SIG-M5 (cell line): ENCODE measurements at regions not wholly inside any gene's neighbourhood (a gene's known extent, or its start where the extent isn't known, plus 50 kb on each side); places are given as distances from the start of the nearest gene placed in this dataset.
"Not testable (repeated sequence)": the region's sequence is repeated elsewhere in the genome, so short reads cannot be mapped to it uniquely, and the experiment has no call there.

ENCODE experiments used
- DNase-seq: peaks from one replicate; lab custom pipeline; 2025; lab: John Stamatoyannopoulos, UW

DNA sequence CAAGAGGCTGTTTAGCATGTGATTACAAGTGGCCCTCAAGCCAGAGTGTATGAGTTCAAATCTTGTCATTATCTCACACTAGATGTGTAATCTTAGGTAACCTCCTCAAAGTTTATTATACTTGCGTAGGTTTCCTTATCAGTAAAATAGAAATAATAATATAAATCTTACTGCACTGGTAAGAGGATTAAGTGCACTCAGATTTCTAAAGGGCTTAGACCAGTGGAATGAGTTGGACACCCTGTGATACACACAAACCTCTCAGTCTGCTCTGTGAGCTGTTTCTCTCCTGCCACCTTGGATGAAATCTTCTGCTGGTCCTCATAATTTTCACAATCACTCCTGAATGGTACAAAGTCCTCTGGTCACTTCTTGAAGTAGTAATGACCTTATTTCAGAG lies 145.4 kb upstream of the ZNF516 start:
- no peak for DNase-seq

DNA sequence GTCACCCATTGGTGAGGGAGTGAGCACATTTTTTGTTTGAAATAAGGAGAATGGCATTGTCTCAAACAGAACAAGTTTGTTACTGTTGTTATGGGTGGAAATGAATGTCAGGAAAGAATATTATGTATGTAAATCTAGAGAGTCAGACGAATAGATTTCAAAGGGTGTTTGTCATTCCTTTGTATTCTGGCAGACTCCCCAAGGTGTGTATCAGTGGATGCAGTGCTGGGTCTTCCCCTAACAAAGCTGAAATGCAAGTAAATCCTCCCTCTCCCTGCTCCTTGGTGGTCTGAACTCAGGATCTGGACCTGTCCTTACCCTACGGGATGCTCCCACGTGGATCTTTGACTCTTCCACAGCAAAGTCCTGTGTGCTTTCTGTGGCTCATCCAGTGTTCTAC lies 139.5 kb upstream of the ZNF516 start:
- DNase-seq: no peak

DNA sequence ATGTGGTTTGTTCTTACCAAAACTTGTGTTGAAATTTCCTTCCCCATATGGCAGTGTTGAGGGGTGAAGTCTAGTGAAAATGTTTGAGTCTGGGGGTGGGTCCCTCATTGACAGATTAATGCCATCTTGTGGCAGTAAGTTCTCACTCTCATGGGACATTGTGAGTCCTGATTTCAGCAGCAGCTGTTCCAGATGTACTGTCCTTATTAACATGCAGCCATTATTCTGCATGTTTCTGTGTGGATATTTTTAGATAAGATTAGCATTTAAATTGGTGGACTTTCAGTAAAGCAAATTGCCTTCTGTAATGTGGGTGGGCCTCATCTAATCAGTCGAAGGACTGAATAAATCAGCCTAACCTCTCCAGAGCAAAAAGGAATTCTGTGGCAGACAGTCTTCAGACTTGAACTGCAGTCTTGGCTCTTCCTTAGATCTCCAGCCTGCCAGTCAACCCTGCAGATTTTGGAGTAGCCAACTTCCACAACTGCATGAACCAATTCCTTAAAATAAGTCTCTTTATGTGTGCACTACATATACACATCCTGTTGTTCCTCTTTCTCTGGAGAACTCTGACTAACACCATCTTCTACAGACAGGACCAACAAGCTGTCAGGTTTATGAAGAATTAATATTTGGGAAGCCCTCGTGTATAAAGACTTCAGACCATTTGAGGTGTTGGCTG lies 138.7 kb upstream of the ZNF516 start:
- no peak for DNase-seq

DNA sequence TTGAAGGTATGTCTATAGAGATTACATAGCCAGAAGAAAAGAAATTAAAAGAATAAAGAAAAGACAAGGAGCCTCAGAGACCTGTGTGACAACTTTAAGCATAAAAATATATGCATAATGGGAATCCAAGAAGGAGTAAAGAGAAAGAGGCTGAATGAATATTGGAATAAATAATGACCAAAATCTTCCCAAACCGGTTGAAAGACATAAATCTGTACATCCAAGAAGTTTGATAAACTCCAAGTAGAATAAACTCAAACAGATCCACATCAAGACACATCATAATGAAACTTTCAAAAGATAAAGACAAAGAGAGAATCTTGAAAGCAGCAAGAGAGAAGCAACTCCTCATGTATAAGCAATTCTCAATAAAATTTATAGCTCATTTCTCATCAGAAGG lies 132.4 kb upstream of the ZNF516 start:
- no peak for DNase-seq

DNA sequence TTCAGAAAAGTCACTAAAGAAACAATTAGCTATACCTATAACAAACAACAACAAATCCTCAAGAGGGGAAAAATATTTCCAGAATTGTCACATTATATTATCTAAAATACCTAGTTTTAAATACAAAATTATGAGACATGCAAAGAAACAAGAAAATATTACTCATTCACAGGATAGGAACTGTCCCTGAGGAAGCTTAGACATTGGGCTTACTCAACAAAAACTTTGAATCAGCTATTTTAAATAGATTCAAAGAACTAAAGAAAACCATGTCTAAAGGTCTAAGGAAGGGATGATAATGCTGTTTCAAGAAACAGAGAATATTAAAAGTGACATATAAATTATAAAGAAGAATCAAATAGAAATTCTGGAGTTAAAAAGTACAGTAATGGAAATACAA lies 131.9 kb upstream of the ZNF516 start:
- no peak for DNase-seq

DNA sequence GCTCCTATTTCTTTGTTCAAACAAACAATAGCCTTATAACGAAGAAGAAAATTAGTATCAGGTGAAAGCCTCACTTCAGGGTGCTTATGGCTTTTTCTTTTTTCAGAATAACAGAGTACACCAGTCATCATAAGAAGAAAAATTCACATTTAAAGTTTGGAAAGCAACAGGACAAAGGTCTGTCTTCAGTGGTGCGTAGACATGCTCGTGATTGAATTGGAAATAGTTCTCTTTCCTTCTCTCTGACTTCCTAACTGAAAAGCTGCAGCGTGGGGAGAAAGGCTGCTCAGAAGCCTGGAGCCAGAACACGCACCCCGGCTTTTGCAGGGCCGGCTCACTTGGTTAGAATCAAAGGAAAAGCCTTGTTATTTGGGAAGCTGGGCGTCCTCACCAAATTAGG lies 127.6 kb upstream of the ZNF516 start:
- DNase-seq: no peak

DNA sequence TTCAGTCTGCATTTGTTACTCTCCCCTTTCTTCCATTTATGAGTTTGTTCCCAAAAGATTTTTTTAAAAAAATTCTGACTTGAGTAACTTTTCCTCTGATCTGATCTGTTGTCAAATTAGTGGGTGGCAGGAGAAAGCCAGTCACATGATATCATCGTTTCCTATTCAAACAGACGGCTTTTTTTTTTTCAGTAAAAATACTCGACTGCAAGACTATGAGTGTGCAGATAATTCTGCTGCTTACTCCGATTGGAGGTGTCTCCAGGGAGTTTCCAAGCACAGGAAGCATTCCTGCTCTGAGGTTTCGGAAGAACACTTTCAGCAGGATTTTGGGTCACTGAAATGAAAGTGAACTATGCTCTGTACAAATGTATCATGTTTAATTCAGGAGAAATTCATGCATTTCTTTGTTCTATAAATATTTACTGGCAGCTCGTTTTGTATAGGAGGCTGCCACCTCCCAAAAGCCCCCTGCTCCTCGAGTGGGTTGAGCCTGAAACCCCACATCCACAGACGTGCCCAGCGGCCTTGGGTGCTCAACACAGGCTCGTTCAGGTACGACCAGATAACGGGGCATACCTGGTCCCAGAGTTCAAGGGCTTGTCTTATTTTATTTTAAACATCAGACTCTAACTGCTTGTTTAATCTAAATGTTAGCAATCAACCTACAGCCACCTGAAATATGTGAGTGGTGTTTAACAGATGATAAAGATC lies 126.9 kb upstream of the ZNF516 start:
- DNase-seq: no peak

DNA sequence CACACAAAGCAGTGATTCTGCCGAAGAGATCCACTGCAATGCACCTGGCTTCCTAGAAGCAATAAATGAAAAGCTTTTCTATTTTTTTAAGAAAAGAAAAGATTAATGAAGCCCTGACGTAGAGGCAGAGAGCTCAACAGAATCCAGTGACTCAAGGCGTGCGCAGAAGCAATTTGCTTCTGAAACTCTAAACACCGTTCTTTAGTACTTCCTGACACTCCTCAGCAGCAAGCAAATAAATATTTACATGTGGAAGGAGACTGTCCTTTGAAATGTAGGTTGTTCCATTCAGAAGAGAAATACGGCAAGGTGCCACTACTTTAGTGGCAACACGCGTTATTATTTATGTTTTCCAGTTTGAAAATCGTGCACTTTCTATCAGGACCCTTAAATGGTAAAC lies 126.2 kb upstream of the ZNF516 start:
- DNase-seq: no peak

DNA sequence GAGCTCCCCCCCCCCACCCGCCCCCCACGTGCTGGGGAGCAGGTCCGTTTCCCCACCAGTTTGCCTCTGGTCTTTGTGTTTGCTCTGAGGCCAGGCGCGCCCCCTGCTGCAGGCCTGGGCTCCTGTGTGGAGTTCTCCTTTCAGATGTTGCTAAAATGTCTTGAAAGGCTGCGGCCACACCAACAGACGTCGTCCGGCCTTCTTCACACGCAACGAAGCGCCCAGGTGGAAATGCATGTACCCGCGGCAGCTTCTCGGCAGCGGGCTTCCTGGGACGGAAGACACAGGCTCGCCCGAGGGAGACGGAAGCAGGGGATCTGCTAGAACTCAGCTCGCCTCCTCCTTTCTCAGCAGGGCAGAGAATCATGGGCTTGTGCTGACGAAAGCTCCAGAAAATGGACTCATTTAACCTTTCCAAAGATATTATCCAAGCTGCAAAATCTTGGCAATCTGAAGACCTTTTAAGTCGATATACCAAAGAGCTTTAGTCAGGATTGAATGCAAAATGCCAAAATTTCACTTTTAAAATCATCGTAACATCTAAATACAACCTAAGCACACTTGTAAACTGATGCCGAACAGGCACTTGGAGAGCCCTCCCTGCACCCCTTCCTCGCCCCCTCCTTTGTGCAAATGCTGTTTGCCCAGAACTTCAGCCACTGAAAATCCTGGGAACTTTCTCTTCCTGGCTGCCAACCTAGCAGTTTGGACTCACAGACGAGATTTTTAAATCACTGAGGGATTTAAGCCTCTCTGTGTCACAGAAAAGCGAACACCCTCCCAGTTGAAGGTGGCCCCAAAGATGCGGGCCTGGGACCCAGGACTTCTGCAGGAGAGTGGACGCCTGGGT lies 125.5 kb upstream of the ZNF516 start:
- peak; percentile 16 for DNase-seq

DNA sequence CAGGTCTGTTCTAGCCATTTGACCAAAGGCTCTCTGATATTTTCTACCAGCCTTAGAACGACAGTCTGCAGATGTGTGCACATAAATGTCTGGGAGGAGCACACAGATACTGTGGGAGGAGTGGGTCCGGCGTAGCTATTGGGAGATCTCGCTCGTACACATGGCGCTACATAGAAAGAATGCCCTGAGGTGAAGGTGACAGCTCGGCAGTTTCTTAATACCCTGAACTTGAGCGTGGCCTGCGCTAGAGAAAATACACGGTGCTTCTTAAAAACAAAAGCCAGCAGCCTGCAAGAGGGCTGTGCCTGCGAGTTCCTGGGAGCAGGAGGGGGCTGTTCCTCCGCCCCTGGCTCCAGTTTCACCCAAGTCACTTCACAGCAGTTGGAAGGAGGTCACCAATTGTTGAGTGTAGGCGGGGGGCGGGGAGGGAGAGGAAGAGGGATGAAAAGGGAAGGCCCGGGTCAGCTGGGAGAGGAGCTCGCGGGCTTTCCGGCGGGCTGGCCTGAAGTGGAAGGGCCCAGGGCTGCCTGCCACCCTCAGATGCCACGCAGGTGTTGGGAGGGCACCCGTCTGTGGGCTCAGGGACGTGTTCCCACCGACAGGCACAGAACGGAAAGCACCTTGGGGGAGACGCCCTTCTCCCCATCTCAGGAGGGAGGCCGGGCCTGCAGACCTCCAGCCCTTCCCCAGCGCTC lies 124.7 kb upstream of the ZNF516 start:
- DNase-seq: no peak

DNA sequence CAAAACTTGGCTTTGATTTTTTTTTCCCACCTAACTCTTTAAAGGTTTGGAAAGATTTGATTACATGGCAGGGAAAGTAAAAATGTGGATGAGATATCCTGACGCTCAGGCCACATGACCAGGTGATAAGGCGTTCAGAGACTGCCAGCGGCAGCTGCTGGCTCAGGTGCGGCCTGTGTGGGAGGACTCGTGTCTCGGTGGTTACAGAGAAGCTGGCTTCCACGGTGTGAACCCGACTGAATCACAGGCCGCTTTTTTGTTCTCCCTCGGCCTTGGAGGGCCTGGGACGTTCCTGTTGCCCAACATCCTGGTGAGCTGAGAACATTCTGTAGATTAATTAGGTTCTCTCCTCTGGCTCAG lies 124.2 kb upstream of the ZNF516 start:
- no peak for DNase-seq

DNA sequence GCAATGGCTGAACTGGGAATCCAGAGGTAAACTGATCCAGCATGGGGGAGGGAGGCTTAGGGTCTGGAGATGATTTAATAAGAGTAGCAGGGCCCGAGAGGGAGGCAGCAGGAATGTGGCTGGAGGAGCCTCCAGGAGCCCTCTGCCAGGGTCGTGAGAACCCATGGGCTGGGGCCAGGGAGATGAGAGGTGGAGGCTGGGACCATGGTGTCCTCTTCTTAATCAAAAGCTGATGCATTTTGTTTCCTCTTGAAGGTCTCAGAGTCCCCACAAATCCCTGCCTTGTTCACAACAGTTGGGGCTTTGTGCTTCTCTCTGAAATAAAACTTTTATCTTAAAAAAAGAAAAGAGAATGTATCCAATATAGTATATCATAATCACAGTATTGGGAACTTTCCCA lies 123.7 kb upstream of the ZNF516 start:
- DNase-seq: no peak

DNA sequence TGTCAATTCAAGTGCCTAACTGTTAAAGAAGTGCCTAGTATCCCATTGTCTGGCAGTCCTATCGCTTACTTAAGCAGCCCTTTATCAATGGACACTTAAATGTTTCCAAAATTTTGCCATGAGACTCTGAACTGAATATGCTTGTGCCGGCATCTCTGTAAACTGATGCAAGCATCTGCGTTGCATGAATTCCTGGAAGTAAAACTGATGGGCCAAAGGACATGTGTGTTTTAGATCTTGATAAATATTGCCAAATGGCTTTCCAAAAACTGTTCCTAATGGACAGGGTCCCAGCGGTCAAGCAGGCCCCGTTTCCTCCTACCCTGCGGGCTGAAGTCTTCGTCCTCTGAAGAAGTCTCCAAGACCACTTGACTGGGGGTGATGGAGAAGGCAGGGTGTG lies 121.3 kb upstream of the ZNF516 start:
- no peak for DNase-seq

DNA sequence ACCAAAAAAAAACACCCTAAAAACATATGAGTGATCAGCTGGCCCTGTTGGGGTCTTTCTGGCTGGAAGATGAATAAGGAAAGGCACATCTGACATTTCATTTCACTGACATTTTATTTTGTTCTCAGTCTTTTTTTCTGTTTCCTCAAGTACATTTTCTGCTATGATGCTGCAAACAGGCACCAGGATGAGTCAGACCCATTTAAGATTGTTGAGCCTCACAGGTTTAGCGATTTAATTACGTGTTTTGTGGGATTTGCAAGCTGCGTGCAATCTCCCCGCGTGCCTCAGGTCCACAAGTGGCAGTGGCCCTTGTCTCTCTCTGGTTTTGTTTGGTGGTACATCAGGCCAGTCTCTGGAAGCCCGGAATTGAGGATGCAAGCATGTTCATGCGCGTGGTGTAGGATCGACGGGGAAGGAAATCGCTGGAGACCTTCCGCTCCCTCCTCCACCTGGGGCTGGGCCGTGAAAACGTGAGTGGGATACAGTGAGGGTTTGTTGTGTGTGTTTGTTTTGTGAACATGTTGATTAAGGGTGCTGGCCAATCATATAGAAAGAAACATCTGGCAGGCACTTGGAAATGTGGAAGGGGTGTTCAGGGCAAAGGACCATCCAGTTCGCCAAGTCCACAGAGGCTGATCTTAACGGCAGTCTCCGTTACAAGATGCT lies 120.2 kb upstream of the ZNF516 start:
- no peak for DNase-seq

DNA sequence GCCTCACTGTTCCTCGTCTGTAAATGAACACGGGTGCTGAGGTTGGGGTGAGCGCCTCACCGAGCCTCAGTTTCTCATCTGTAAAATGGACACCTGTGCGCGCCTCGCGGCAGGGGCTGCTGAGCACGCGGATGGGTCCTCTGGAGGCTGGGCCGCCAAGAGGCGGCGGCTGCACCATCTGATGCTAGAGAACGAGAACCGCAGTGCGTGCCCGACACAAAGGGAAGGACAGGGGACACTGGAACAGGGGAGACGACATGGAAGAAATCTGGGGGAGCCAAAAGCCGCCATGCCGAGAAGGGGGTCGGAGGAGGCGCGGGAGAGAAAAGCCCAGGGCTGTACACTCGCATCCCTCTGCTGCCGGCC lies 118.7 kb upstream of the ZNF516 start:
- DNase-seq: no peak

DNA sequence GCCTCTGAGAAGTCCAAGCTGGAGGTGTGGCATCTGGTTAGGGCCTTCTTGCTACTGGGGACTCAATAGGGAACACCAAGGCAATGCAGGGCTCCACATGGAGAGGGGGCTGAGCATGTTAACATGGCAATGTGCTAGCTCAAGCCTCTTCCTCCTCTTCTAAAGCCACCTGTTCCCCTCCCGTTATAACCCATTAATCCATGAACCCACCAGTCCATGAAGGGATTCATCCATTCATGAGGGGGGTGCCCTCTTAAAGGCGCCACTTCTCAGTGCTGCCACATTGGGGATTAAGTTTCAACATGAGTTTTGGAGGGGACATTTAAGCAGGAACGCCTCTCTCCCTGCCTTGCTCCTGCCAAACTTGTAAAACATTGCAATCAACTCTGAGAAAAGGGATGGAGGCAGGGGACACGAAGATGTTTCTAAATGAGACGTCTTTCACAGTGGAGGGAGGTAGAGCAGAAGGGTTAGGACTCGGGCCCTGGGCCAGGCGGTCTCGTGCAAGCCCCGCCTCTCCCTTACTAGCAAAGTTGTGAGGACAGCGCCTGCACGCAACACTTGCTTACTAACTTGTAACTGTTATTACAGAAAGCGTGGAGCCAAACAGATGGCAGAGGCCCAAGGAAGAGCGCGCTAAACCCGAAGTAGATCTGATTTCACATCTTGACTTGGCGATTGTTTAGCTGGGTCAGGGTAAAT lies 118.2 kb upstream of the ZNF516 start:
- DNase-seq: no peak

DNA sequence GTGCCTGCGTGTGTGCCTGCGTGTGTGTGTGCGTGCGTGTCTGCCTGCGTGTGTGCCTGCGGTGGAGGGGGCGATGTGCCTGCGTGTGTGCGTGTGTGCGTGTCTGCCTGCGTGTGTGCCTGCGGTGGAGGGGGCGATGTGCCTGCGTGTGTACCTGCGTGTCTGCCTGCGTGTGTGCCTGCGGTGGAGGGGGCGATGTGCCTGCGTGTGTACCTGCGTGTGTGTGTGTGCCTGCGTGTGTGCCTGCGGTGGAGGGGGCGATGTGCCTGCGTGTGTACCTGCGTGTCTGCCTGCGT lies 116.7 kb upstream of the ZNF516 start:
- DNase-seq: not testable (repeated sequence)

DNA sequence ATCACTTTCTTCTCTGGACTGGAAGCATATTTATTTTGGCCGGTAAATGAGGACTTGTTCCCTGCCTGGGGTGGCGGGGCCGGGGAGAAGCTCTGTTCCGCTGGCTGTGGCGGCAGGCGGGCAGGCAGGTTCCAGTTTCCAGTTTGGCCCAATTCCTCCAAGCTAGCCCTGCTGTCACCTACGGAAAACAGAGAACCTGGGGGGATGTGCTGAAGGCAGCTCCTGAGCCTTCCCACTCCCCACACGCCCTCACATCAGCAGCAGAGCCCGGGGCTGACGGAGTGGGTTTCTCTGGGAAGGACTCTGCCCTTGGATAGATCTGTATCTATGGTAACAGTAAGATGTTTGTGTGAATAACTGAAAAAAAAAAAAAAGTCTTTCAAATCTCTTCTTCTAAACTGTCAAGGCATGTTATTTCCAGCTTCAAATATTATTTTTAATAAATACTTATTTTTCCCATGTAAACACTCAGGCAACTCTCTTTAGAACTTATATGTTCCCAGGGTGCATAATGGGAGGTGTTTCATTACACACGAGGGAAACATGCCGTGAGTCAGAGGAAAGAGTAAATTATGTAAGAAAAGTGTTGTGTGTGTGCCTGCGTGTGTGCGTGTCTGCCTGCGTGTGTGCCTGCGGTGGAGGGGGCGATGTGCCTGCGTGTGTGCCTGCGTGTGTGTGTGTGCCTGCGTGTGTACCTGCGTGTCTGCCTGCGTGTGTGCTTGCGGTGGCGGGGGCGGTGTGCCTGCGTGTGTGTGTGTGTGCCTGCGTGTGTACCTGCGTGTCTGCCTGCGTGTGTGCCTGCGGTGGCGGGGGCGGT lies 116.1 kb upstream of the ZNF516 start:
- DNase-seq: no peak

DNA sequence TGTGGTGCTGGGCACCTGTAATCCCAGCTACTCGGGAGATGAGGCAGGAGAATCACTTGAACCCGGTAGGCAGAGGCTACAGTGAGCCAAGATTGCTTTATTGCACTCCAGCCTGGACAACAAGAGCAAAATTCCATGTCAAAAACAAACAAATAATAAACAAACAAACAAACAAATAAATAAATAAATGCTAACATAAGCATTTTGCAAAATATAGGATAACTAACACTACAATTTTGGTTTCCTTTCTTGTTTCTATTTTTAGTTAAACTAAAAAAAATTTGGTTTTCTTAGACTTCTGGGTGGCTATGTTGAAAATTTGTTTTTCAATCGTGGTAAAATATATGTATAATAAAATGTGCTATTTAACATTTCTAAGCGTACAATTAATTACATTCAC lies 115.0 kb upstream of the ZNF516 start:
- DNase-seq: no peak

DNA sequence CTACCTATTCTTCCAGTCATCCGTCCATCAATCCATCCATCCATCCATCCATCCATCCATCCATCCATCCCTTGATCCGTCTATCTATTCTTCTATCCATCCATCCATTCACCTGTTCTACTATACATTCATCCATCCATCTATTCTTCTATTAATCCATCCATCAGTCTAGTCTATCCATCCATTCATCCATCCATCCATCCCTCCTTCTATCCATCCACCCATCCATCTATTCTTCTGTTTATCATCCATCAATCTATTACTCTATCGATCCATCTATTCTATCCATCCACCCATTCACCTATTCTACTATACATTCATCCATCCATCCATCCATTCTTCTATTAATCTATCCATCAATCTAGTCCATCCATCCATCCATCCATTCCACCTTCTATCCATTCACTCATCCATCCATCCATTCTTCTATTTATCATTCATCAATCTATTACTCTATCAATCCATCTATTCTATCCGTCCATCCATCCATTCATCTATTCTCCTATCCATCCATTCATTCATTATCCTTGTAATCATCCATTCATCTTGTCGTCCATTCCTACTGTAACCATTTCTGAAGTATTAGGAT lies 110.4 kb upstream of the ZNF516 start:
- DNase-seq: no peak

DNA sequence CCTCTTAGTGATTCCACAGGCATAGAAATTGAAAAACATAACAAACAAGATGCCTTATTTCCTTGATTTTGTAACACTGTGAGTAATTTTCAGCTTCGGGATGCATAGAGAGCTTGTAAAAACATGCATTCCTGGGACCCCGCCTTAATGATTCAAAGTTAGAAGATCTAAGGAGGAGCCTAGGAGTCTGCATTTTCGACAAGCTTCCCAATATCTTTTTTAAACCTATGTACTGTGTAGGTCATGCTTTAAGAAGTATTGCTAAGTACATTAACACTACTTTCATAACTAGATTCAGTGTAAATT lies 109.8 kb upstream of the ZNF516 start:
- DNase-seq: no peak
